K562 (cell line): ENCODE measurements at regions not wholly inside any gene's neighbourhood (a gene's known extent, or its start where the extent isn't known, plus 50 kb on each side); places are given as distances from the start of the nearest gene placed in this dataset.
"Not testable (repeated sequence)": the region's sequence is repeated elsewhere in the genome, so short reads cannot be mapped to it uniquely, and the experiment has no call there.

Experiments used
- ATAC-seq: fragments of 200-7000 bp; cut with Tn5 transposase; 3 replicates; pipeline ENCODE4 v1.9.1; 2020; ENCODE audit warnings: moderate library complexity
- BruUV-seq: library from RNA; stranded (reverse); fragments of 400-500 nt; replicated peaks from 2 replicates; lab custom pipeline; 2021; lab: Mats Ljungman, UMichigan
- CTCF ChIA-PET: fragments of 300-600 bp; formaldehyde crosslinking; extraction: SDS; loops from one replicate; lab custom pipeline; 2021; ENCODE audit warnings: low intra/inter-chr PET ratio; lab: Yijun Ruan, JAX
- POLR2A ChIA-PET: fragments of 300-600, 350-650 bp; sonication (Branson Sonifier 250); formaldehyde crosslinking; extraction: SDS; loops from one replicate; lab custom pipeline; 2021; ENCODE audit warnings: antibody characterized with exemption, inconsistent platforms; lab: Yijun Ruan, JAX
- DNase-seq, 4 experiments: peaks; one replicate each; pipeline versions ENCODE4 v3.0.0 to v3.0.0-alpha.2; 2011 to 2018; ENCODE audit warnings: low spot score in 3 of 4, mixed read lengths in 3 of 4; ENCODE audit errors: extremely low read depth in 1 of 4
- FAIRE-seq: peaks from 2 replicates; lab custom pipeline; 2011; peaks lifted over from hg19 to GRCh38; lab: Jason Lieb, UNC
- H2AFZ ChIP-seq: 2 replicates; pipeline ENCODE4 v1.6.0; 2011; ENCODE audit warnings: low read depth, low read length, control low read depth, inconsistent platforms
- H3K27ac ChIP-seq: fragments of 200-600 bp; 3 replicates; pipeline ENCODE4 v1.8.0; 2011; ENCODE audit warnings: low read depth, mild to moderate bottlenecking, control low read depth, inconsistent platforms, low read length, moderate library complexity, mixed read lengths; ENCODE audit errors: extremely low read depth
- H3K27me3 ChIP-seq, 2 experiments: fragments of 300-600 bp in 1 of 2; 2 replicates in 1 of 2; 3 replicates in 1 of 2; pipeline versions ENCODE4 v1.6.0 to v1.8.0; 2011; ENCODE audit warnings: inconsistent platforms in 2 of 2, low read length in 2 of 2, mild to moderate bottlenecking in 1 of 2, mixed read lengths in 1 of 2, moderate library complexity in 1 of 2; ENCODE audit not compliant: control insufficient read depth in 2 of 2, insufficient read depth in 2 of 2
- H3K36me3 ChIP-seq: fragments of 300-600 bp; 3 replicates; pipeline ENCODE4 v1.8.0; 2011; ENCODE audit warnings: mild to moderate bottlenecking, low read length, inconsistent platforms; ENCODE audit not compliant: control insufficient read depth, insufficient read depth
- H3K4me1 ChIP-seq, 2 experiments: fragments of 200-600 bp in 1 of 2; replicated peaks in 1 of 2; 2 replicates in 1 of 2; 3 replicates in 1 of 2; pipeline versions ENCODE4 v1.5.1 to v1.8.0; 2011; ENCODE audit warnings: inconsistent platforms in 2 of 2, low read length in 2 of 2, mild to moderate bottlenecking in 1 of 2, mixed read lengths in 1 of 2, moderate library complexity in 1 of 2; ENCODE audit not compliant: control insufficient read depth in 2 of 2, insufficient read depth in 2 of 2
- H3K4me2 ChIP-seq: 2 replicates; pipeline ENCODE4 v1.6.1; 2011; ENCODE audit warnings: low read length, control low read depth, inconsistent platforms, mixed read lengths; ENCODE audit not compliant: insufficient read depth
- H3K4me3 ChIP-seq: fragments of 200-600 bp; sonication (generic), shearing (Covaris generic); 2 replicates; pipeline ENCODE4 v1.5.1; 2016; ENCODE audit warnings: control low read depth, inconsistent platforms
- H3K79me2 ChIP-seq: fragments of 200-600 bp; 3 replicates; pipeline ENCODE4 v1.8.0; 2011; ENCODE audit warnings: low read length, inconsistent platforms; ENCODE audit not compliant: control insufficient read depth, insufficient read depth
- H3K9ac ChIP-seq, 2 experiments: 2 replicates each; pipeline versions ENCODE4 v1.6.0 to v1.6.1; 2011; ENCODE audit warnings: low read depth in 2 of 2, low read length in 2 of 2, control low read depth in 1 of 2, inconsistent platforms in 1 of 2, mild to moderate bottlenecking in 1 of 2, mixed read lengths in 1 of 2; ENCODE audit not compliant: insufficient read depth in 1 of 2
- H3K9me1 ChIP-seq: one replicate; pipeline ENCODE4 v1.6.0; 2011; ENCODE audit warnings: inconsistent platforms, mild to moderate bottlenecking, low read length, moderate library complexity; ENCODE audit not compliant: control insufficient read depth, insufficient read depth
- H3K9me3 ChIP-seq: replicated peaks from 2 replicates; pipeline ENCODE4 v1.5.1; 2011; ENCODE audit warnings: low read depth, low read length, inconsistent platforms; ENCODE audit not compliant: control insufficient read depth, insufficient read depth
- H4K20me1 ChIP-seq: replicated peaks from 2 replicates; pipeline ENCODE4 v1.6.1; 2011; ENCODE audit warnings: low read length, inconsistent platforms, mixed read lengths; ENCODE audit not compliant: control insufficient read depth, insufficient read depth
- WGBS: fragments of 100-300 bp; shearing (Covaris generic); methylation state at CpG from one replicate; pipeline ENCODE4 v1.1.6; 2016; ENCODE audit warnings: low coverage, mixed read lengths; ENCODE audit not compliant: insufficient coverage; ENCODE audit errors: missing lambda C conversion rate; 5-methylcytosine and 5-hydroxymethylcytosine counted together
- in situ Hi-C: fragments of 300-500 bp; cut with MboI; formaldehyde crosslinking; loops from 4 replicates; pipeline ENCODE4 v1.15.0; 2018; ENCODE audit warnings: inconsistent platforms, mixed read lengths
- intact Hi-C: fragments of 100-400 bp; cut with micrococcal nuclease; formaldehyde crosslinking; loops from 2 replicates; pipeline ENCODE4 v1.14.2; 2022

DNA sequence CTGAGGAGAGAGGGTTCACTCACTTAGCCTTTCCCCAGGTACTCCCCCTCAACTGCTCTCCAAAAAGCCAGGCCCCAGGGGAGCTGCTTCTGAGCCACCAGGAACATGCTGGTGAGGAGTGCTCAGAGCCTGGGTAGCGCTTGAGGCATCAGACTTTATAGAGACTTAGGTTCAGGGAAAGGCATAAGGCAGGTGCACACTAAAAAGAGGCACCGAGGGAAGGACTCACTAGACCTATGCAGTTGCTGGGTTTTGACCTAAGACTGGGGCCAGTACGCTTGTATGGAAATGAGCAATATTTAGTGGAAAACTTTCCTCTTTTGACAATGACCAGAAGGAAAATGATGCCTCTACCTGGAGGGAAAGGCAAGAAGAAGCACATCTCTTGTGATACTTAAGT is 589.1 kb downstream of the RPIA start:
- CTCF ChIA-PET, H3K9me3 ChIP-seq, H2AFZ ChIP-seq, POLR2A ChIA-PET, H4K20me1 ChIP-seq, H3K4me2 ChIP-seq, intact Hi-C loops, H3K9ac ChIP-seq, H3K4me3 ChIP-seq, FAIRE-seq, DNase-seq, ATAC-seq, BruUV-seq, H3K79me2 ChIP-seq, H3K9me1 ChIP-seq, H3K4me1 ChIP-seq, in situ Hi-C loops, H3K27ac ChIP-seq, H3K27me3 ChIP-seq, H3K36me3 ChIP-seq: not testable (repeated sequence)
- no CpG with 5 or more reads among the region's 3 CpGs for WGBS

GRCh38 chr2:89286448-89287080 is 595.1 kb downstream of the RPIA start:
- DNase-seq, in situ Hi-C loops, H3K4me1 ChIP-seq, H3K4me3 ChIP-seq, CTCF ChIA-PET, H3K9me1 ChIP-seq, ATAC-seq, H3K4me2 ChIP-seq, POLR2A ChIA-PET, BruUV-seq, H4K20me1 ChIP-seq, H3K79me2 ChIP-seq, H3K36me3 ChIP-seq, intact Hi-C loops, H3K9me3 ChIP-seq, H3K9ac ChIP-seq, H3K27ac ChIP-seq, H3K27me3 ChIP-seq, H2AFZ ChIP-seq: not testable (repeated sequence)
- no CpG with 5 or more reads among the region's 8 CpGs for WGBS
- FAIRE-seq: peak; percentile 26

DNA sequence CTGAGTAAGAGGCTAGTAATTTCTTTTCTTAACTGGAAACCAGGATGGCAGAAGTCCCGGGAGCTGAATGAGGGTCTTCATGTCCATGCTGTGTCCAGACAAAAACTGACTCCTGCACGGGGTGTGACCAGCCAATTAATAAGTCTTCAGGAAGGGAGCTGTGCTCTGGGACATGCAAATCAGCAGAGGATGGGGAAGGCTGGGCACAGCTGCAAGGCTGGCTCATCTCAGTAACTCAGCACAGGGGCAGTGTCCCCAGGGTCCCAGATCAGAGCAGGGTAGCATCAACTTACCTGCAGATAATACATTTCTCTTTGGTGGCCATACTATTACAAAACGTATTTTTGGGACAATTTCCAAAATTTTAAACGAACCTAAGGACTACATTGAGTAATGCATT is 595.6 kb downstream of the RPIA start:
- H3K4me2 ChIP-seq, DNase-seq, BruUV-seq, H4K20me1 ChIP-seq, CTCF ChIA-PET, H3K9me3 ChIP-seq, H2AFZ ChIP-seq, H3K9me1 ChIP-seq, ATAC-seq, H3K9ac ChIP-seq, H3K4me3 ChIP-seq, POLR2A ChIA-PET, in situ Hi-C loops, H3K4me1 ChIP-seq, H3K79me2 ChIP-seq, intact Hi-C loops, H3K27ac ChIP-seq, H3K36me3 ChIP-seq, H3K27me3 ChIP-seq: not testable (repeated sequence)
- WGBS: no CpG with 5 or more reads among the region's 4 CpGs
- peak; percentile 40 for FAIRE-seq

- H3K4me2 ChIP-seq, H3K36me3 ChIP-seq, H3K79me2 ChIP-seq, POLR2A ChIA-PET, H3K4me3 ChIP-seq, FAIRE-seq, intact Hi-C loops, H3K9ac ChIP-seq, H3K27me3 ChIP-seq, BruUV-seq, H3K4me1 ChIP-seq, in situ Hi-C loops, H2AFZ ChIP-seq, H3K9me3 ChIP-seq, H3K27ac ChIP-seq, CTCF ChIA-PET, ATAC-seq, DNase-seq, H4K20me1 ChIP-seq, H3K9me1 ChIP-seq: not testable (repeated sequence)
- WGBS: no CpG with 5 or more reads among the region's 7 CpGs
These were observed 600.3 kb downstream of the RPIA start for GRCh38 chr2:89291717-89292298.
